ENCODE measurements at regions not wholly inside any gene's neighbourhood (a gene's known extent, or its start where the extent isn't known, plus 50 kb on each side); places are given as distances from the start of the nearest gene placed in this dataset.

GRCh38 chr9:19522558-19522957, 113.7 kb downstream of the ACER2 start:
- TF ChIP-seq, protein P1, sequence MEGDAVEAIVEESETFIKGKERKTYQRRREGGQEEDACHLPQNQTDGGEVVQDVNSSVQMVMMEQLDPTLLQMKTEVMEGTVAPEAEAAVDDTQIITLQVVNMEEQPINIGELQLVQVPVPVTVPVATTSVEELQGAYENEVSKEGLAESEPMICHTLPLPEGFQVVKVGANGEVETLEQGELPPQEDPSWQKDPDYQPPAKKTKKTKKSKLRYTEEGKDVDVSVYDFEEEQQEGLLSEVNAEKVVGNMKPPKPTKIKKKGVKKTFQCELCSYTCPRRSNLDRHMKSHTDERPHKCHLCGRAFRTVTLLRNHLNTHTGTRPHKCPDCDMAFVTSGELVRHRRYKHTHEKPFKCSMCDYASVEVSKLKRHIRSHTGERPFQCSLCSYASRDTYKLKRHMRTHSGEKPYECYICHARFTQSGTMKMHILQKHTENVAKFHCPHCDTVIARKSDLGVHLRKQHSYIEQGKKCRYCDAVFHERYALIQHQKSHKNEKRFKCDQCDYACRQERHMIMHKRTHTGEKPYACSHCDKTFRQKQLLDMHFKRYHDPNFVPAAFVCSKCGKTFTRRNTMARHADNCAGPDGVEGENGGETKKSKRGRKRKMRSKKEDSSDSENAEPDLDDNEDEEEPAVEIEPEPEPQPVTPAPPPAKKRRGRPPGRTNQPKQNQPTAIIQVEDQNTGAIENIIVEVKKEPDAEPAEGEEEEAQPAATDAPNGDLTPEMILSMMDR (IDR thresholded peaks at IDR 0.05): no peak
- TF ChIP-seq POLR2AphosphoS5 (IDR thresholded peaks at IDR 0.05) (no peak), EP300 (IDR thresholded peaks at IDR 0.05; ENCODE audit: low read depth) (no peak)
